Activated CD8-positive, alpha-beta T cell treated with anti-CD3 and anti-CD28 coated beads for 36 hours (primary cell): ENCODE measurements at regions not wholly inside any gene's neighbourhood (a gene's known extent, or its start where the extent isn't known, plus 50 kb on each side); places are given as distances from the start of the nearest gene placed in this dataset.

Experiments used
- ATAC-seq: fragments of 200-7000 bp; cut with Tn5 transposase; one replicate; pipeline ENCODE4 v1.10.0; 2021; ENCODE audit warnings: mild to moderate bottlenecking, moderate library complexity
- CTCF ChIA-PET: fragments of 350-600 bp; sonication (Branson Sonifier 250); formaldehyde crosslinking; loops from one replicate; lab custom pipeline; 2021; ENCODE audit warnings: antibody characterized with exemption; lab: Charles Lee
- POLR2A ChIA-PET: fragments of 350-600 bp; sonication (Branson Sonifier 250); formaldehyde crosslinking; loops from one replicate; lab custom pipeline; 2021; ENCODE audit warnings: antibody characterized with exemption; lab: Charles Lee
- DNase-seq: peaks from one replicate; pipeline ENCODE4 v3.0.0-alpha.2; 2020
- H3K27ac Mint-ChIP-seq: one replicate; pipeline ENCODE4 v1.8.0; 2021; ENCODE audit warnings: mild to moderate bottlenecking, mixed read lengths
- H3K27me3 Mint-ChIP-seq: one replicate; pipeline ENCODE4 v1.8.0; 2021; ENCODE audit warnings: mixed read lengths
- H3K36me3 Mint-ChIP-seq: one replicate; pipeline ENCODE4 v1.8.0; 2021; ENCODE audit warnings: low read depth, mixed read lengths
- H3K4me1 Mint-ChIP-seq: one replicate; pipeline ENCODE4 v1.8.0; 2021; ENCODE audit warnings: low read depth, mixed read lengths
- H3K4me3 Mint-ChIP-seq: one replicate; pipeline ENCODE4 v1.8.0; 2021; ENCODE audit warnings: mild to moderate bottlenecking, moderate library complexity, mixed read lengths
- H3K9me3 Mint-ChIP-seq: one replicate; pipeline ENCODE4 v1.8.0; 2021; ENCODE audit warnings: mixed read lengths
- CTCF ChIP-seq: fragments of 200-600 bp; IDR thresholded peaks from one replicate; pipeline ENCODE4 v1.8.0; 2022; ENCODE audit warnings: antibody characterized with exemption, mild to moderate bottlenecking
- intact Hi-C: fragments of 100-400 bp; cut with micrococcal nuclease; formaldehyde crosslinking; loops from one replicate; pipeline ENCODE4 v1.10.0; 2022

- H3K27me3 Mint-ChIP-seq = no peaks in the 10 kb centered on the region
- ChIA-PET CTCF (no interaction called here), POLR2A (no interaction called here)
- H3K4me3 Mint-ChIP-seq = no peak overlapping the region
- intact Hi-C loops = no loop called here
- DNase-seq (no peak), ATAC-seq (no peak)
- H3K36me3 Mint-ChIP-seq = no peaks in the 10 kb centered on the region
- H3K9me3 Mint-ChIP-seq = no peaks in the 10 kb centered on the region
- H3K27ac Mint-ChIP-seq = no peak overlapping the region
- no peaks in the 10 kb centered on the region for H3K4me1 Mint-ChIP-seq
- no peak for TF ChIP-seq CTCF
Observed at GRCh38 chrX:74231625-74232024, 72.4 kb upstream of the ZCCHC13 start.

- H3K27ac Mint-ChIP-seq = no peak overlapping the region
- H3K4me3 Mint-ChIP-seq = no peak overlapping the region
- H3K9me3 Mint-ChIP-seq = no peaks in the 10 kb centered on the region
- DNase-seq (no peak), ATAC-seq (no peak)
- intact Hi-C loops = no loop called here
- no peak for TF ChIP-seq CTCF
- no peaks in the 10 kb centered on the region for H3K4me1 Mint-ChIP-seq
- ChIA-PET CTCF (no interaction called here), POLR2A (no interaction called here)
- H3K27me3 Mint-ChIP-seq = no peaks in the 10 kb centered on the region
- H3K36me3 Mint-ChIP-seq = peaks cover 7% of the 10 kb centered on the region
Observed at GRCh38 chrX:74230094-74230493, 73.9 kb upstream of the ZCCHC13 start.

- peaks cover 5% of the 10 kb centered on the region for H3K4me1 Mint-ChIP-seq
- DNase-seq = no peak
- H3K36me3 Mint-ChIP-seq = peaks cover 22% of the 10 kb centered on the region
- intact Hi-C loops = no loop called here
- no peak for TF ChIP-seq CTCF
- ATAC-seq = no peak
- H3K4me3 Mint-ChIP-seq = no peak overlapping the region
- no peaks in the 10 kb centered on the region for H3K9me3 Mint-ChIP-seq
- ChIA-PET CTCF (no interaction called here), POLR2A (no interaction called here)
- no peaks in the 10 kb centered on the region for H3K27me3 Mint-ChIP-seq
- no peak overlapping the region for H3K27ac Mint-ChIP-seq
Observed at GRCh38 chrX:74225111-74225510, 78.9 kb upstream of the ZCCHC13 start.

- Mint-ChIP-seq H3K27me3 (no peaks in the 10 kb centered on the region), H3K4me3 (no peak overlapping the region), H3K9me3 (no peaks in the 10 kb centered on the region), H3K4me1 (peaks cover 5% of the 10 kb centered on the region), H3K27ac (no peak overlapping the region), H3K36me3 (peaks cover 34% of the 10 kb centered on the region)
- no peak for ATAC-seq
- POLR2A ChIA-PET = no interaction called here
- intact Hi-C loops = no loop called here
- TF ChIP-seq CTCF = no peak
- CTCF ChIA-PET = no interaction called here
- DNase-seq = no peak
Observed at GRCh38 chrX:74220277-74220676, 83.7 kb upstream of the ZCCHC13 start.

GRCh38 chrX:74218895-74219294, 85.1 kb upstream of the ZCCHC13 start:
- no peak for ATAC-seq
- no peak overlapping the region for H3K27ac Mint-ChIP-seq
- TF ChIP-seq CTCF = no peak

More at GRCh38 chrX:74218895-74219294, 85.1 kb upstream of the ZCCHC13 start:
- no peak for DNase-seq
- Mint-ChIP-seq H3K27me3 (no peaks in the 10 kb centered on the region), H3K9me3 (no peaks in the 10 kb centered on the region), H3K4me1 (peaks cover 5% of the 10 kb centered on the region), H3K36me3 (peaks cover 40% of the 10 kb centered on the region), H3K4me3 (no peak overlapping the region)
- intact Hi-C loops = no loop called here
- ChIA-PET CTCF (no interaction called here), POLR2A (no interaction called here)
